RPMI7951 (cell line): ENCODE measurements at regions not wholly inside any gene's neighbourhood (a gene's known extent, or its start where the extent isn't known, plus 50 kb on each side); places are given as distances from the start of the nearest gene placed in this dataset.

Experiments
- DNase-seq: peaks from one replicate; pipeline ENCODE4 v3.0.0-alpha.2; 2012; ENCODE audit warnings: low read depth

DNA sequence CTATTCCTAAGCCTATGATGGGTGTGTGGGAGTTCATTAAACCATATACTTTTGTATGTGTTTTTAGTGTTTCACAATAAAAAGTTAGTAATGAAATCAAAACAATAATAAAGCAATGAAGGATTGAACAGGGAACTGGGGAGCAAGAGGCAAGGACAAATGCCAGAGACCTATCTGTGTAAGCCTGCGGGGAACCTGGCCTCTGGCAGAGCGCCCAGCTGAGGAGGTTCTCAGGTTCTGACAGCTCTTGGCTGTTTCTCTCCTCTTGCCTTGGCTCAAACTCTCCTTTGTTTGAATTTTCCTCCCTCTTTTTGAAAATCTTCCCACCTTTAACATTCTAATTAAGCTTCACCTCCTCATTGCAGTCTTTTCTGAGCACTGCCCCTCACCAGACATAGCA is 200.0 kb upstream of the NCKAP5 start:
- no peak for DNase-seq

GRCh38 chr2:133768658-133769435 is 200.6 kb upstream of the NCKAP5 start:
- DNase-seq: no peak

GRCh38 chr2:133773854-133774653 is 205.8 kb upstream of the NCKAP5 start:
- no peak for DNase-seq

- peak; percentile 13 for DNase-seq
Observed at GRCh38 chr2:133774654-133775015, 206.4 kb upstream of the NCKAP5 start.

DNA sequence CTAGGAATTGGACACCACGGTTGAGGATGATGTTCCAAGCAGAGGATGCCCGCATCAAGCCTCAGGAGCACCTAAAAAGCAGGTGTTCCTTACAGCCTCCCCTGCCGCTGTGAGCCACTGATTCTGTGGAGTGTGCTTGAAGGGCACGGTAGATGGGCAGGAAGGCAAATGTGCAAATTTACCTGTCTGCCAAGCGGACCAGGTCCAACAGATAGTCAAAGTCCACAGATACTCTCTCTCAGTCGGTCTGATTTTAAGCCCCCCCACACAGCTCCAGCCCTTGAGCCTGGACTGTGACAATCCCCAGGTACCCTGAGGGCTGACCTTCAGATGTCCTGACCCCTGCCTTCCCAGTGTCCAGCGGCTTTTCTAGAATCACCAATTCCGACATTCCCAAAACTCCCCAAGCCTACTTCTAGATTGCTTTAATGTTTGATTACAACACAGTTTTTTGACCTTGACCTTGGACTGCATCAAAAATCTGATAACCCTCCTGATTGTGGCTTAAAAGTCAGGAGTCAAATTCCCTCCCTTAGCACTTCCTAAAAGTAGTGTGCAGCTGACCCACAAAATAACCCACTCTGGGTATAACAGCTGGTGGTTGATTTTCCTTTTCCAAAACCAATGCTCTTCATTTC is 208.8 kb upstream of the NCKAP5 start:
- peak; percentile 15 for DNase-seq

GRCh38 chr2:133777574-133777960 is 209.3 kb upstream of the NCKAP5 start:
- DNase-seq: peak; percentile 77

DNA sequence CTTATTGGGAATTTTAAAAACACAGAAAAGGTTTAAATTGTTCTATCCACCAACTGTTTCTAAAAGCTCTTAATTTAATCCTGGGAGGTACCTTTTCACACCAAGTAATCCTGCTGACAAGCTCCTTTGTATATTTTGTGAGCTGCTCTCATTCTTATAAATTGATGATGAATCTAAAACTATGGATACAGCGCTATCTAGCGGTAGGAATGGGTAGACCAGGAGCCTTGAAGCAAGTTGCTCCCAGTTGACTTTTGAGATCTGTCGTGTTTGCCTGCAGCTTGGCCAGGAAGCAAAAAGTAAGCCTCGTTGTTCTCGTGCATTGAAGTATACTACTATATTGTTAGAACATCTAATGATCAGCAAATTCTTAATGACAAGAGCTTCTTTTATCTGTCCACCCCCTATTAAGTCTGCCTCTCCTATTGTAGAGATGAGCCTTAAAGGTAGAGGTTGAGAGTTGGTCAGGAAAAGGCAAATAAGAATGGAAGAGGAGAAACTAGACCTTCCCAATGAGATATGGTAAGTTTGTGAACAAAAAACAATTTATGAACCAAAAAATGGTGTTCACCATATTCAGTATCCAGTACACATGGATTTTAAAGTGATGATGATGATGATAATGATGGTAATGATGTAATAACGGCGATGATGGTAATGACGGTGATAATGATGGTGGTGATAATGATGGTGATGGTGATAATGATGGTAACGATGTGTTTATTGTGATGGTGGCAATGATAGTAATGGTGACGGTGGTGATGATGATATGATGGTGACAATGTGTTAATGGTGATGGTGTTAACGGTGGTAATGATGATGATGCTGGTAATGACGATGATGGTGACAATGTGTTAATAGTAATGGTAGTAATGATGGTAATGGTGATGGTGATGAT is 212.1 kb upstream of the NCKAP5 start:
- peak; percentile 81 for DNase-seq

GRCh38 chr2:133780997-133781513 is 212.8 kb upstream of the NCKAP5 start:
- no peak for DNase-seq

GRCh38 chr2:133787207-133787606 is 218.9 kb upstream of the NCKAP5 start:
- peak; percentile 60 for DNase-seq

GRCh38 chr2:133787651-133788050 is 219.4 kb upstream of the NCKAP5 start:
- peak; percentile 40 for DNase-seq

DNA sequence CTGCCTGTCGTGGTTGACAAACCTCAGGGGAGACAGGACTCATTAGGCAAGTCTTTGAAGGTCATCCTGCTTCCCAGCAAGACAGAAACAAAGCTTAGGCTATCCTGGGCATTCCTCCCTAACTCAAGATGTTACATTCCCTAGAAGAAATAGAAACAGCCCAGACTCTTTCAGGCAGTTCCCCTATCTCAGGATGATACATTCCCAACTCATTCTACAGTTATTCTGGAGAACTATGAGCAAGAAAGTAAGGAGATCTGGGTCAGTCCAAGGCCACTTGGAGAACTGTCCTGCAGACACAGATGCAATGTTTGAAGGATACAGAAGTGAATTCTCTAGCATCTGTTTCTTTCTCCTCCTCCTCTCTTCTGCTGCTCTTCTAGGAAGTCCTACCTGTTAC is 220.1 kb upstream of the NCKAP5 start:
- no peak for DNase-seq

DNA sequence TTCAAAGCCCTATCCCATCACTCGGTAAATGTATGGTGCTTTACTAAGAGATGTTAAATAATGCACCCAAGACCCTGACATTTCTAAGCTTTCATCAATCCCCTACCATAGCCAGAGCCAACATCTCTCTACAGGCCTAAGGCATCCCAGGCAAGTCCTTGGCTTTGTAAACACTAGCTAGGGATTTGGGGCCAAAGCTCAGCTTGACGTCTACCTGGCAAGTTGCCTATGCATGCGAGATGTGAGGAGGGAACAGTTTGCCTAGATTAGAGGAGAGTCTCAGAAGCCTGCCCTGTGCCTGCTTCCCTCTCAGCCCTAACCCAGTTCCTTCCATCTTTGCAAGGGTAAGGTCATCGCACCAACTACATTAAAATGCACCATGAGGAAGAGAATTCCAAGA is 221.5 kb upstream of the NCKAP5 start:
- no peak for DNase-seq

DNA sequence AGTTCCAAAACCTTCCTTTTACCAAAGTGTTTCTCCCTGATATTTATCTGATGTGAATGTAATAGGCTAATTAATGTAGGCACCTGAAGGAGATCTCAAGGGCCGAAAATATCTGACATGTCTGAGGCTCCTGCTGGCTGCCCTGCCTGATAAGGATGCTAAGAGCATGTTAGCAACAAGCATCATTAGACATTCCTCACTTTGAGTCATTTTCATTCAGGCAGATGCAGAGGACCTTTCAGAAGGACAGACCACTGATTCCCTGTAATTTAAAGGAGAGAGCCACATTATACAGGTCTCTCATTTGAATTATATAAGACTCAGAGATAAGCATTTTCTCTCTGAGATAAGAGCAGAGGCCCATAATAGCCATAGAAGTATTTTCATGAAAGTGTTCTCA is 222.4 kb upstream of the NCKAP5 start:
- peak; percentile 51 for DNase-seq

- peak; percentile 77 for DNase-seq
Observed at GRCh38 chr2:133791191-133791590, 222.9 kb upstream of the NCKAP5 start.

- DNase-seq: no peak
Observed at GRCh38 chr2:133792223-133792622, 224.0 kb upstream of the NCKAP5 start.

DNA sequence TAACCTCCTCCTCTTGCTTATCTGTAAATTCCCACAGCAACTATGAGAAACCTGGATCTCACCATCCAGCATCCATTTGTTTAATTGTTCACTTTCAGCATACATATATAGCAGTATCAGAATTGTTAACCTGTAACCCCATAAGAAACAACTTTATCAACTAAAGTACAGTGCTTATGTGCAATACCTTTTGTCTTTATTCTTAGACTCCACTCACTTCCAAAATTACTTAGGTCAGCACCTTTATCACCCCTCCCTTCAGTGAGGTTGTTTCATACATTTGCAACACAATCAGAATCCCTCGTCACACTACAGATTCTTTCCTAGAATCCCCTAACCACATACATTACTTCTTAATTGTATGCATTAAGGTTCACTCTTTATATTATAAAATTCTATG is 225.9 kb upstream of the NCKAP5 start:
- no peak for DNase-seq

GRCh38 chr2:133801946-133802345 is 233.7 kb upstream of the NCKAP5 start:
- no peak for DNase-seq

DNA sequence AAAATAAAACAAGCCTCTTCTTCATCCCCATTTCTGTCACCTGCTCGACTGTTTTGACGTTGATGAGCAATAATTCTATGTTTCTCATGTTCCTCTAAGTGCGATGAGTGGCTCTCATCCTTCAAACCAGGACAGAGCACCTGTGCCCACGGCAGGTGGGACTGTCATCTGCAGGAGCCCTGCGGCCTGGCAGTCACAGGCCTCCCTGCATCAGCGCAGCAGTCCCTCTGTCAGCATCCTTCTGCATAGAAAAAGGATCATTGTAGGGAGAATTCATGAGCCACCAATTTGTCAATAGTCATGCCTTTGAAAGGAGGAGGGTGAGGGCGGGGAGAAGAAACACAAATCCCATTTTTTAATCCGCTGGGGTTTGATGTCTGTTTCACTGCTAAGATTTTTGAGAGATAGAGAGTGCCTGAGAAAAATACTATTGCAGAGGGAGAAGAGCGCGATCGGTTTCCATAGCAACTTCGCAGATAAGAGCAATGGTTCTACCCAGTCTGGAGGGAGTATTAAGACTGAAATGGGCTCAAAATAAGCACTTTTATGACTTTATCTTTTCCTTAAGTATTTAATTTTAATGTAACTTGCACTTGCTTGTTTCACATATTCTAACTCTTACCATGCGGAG is 234.3 kb upstream of the NCKAP5 start:
- DNase-seq: no peak

DNA sequence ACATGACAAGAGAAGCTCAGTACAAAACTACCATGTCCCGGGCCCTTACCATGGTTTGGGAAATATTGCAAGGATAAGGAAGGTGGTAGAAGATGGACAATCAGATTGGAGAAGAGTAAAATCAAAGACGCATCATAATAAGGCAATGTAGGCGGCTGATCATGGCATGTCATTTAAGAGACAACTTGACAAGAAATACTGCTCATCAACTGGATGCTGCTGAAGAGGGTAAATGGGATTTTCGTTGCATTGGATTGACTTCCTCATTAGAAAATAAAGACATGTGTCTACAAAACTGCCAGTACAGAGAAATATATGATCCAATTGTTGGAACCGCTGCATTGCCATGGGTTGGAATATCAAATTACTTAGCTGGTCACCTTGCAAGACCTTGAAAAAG is 238.3 kb upstream of the NCKAP5 start:
- DNase-seq: no peak

GRCh38 chr2:133809485-133809884 is 241.2 kb upstream of the NCKAP5 start:
- no peak for DNase-seq

DNA sequence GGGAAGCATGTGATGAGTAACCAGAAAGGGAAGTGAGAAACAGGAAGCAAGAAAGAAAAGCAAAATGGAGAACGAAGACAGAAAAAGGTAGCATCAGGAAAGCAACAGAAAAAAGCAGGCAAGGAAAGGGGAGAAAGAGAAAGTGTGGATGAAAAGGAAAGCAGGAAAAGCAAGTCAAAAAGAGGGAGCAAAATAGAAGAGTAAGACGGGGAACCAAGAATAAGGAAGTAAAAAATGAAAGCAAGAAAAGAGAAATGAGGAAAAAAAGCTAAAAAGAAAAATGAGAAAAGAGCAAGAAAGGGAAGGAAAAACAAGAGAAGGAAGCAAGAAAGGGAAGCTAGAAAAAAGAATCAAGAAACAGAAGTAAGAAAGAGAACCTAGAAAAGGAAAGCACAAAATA is 242.3 kb upstream of the NCKAP5 start:
- DNase-seq: no peak
